Body of pancreas (tissue), 4 donors: ENCODE measurements at regions not wholly inside any gene's neighbourhood (a gene's known extent, or its start where the extent isn't known, plus 50 kb on each side); places are given as distances from the start of the nearest gene placed in this dataset.

Source experiments
- CTCF ChIP-seq, 7 experiments: fragments of 450-650 bp in 4 of 7; fragments of 200-600 bp in 3 of 7; sonication (generic) in 3 of 7; IDR thresholded peaks; one replicate each; pipeline ENCODE4 v1.5.1; 2016 to 2019; ENCODE audit warnings: antibody characterized with exemption in 7 of 7
- POLR2A ChIP-seq, 3 donors: fragments of 450-650 bp; IDR thresholded peaks; one replicate each; pipeline ENCODE4 v1.6.1; 2016; ENCODE audit warnings: antibody characterized with exemption in 3 of 3, mild to moderate bottlenecking in 2 of 3

- TF ChIP-seq CTCF (IDR thresholded peaks at IDR 0.05) = no peak
- no peak for TF ChIP-seq POLR2A (IDR thresholded peaks at IDR 0.05)
Observed at GRCh38 chr1:67485046-67485811, 55.0 kb upstream of the SERBP1 start.
